MM.1S (cell line): ENCODE measurements at regions not wholly inside any gene's neighbourhood (a gene's known extent, or its start where the extent isn't known, plus 50 kb on each side); places are given as distances from the start of the nearest gene placed in this dataset.

Experiments used
- DNase-seq: peaks from one replicate; pipeline ENCODE4 v3.0.0-alpha.2; 2015
- H2AFZ ChIP-seq: fragments of 300-600 bp; sonication (generic); 2 replicates; pipeline ENCODE4 v1.6.0; 2016; ENCODE audit warnings: antibody characterized with exemption, low read length
- H3F3A ChIP-seq: fragments of 300-600 bp; sonication (generic); 2 replicates; pipeline ENCODE4 v1.6.1; 2016; ENCODE audit warnings: mild to moderate bottlenecking, antibody characterized with exemption, low read length, moderate library complexity, mixed read lengths; ENCODE audit not compliant: insufficient read depth
- H3K27ac ChIP-seq: fragments of 300-600 bp; sonication (generic); 2 replicates; pipeline ENCODE4 v1.5.1; 2016; ENCODE audit warnings: mild to moderate bottlenecking, low read length
- H3K27me3 ChIP-seq: fragments of 300-600 bp; sonication (generic); replicated peaks from 2 replicates; pipeline ENCODE4 v1.6.0; 2016; ENCODE audit warnings: low read length; ENCODE audit not compliant: insufficient read depth
- H3K36me3 ChIP-seq: fragments of 300-600 bp; sonication (generic); replicated peaks from 2 replicates; pipeline ENCODE4 v1.6.1; 2016; ENCODE audit warnings: mild to moderate bottlenecking, low read length, mixed read lengths; ENCODE audit not compliant: insufficient read depth
- H3K4me1 ChIP-seq: fragments of 300-600 bp; sonication (generic); 2 replicates; pipeline ENCODE4 v1.6.1; 2016; ENCODE audit warnings: low read length, mixed read lengths
- H3K4me2 ChIP-seq: fragments of 300-600 bp; sonication (generic); 2 replicates; pipeline ENCODE4 v1.6.0; 2016; ENCODE audit warnings: low read depth, low read length
- H3K4me3 ChIP-seq: fragments of 300-600 bp; sonication (generic); 2 replicates; pipeline ENCODE4 v1.5.1; 2016; ENCODE audit warnings: low read length, mixed read lengths
- H3K79me2 ChIP-seq: fragments of 300-600 bp; sonication (generic); 2 replicates; pipeline ENCODE4 v1.6.1; 2016; ENCODE audit warnings: mixed run types, low read length, mixed read lengths
- H3K9ac ChIP-seq: fragments of 300-600 bp; sonication (generic); 2 replicates; pipeline ENCODE4 v1.6.1; 2016; ENCODE audit warnings: low read length, mixed read lengths
- H3K9me2 ChIP-seq: fragments of 300-600 bp; sonication (generic); replicated peaks from 2 replicates; pipeline ENCODE4 v1.6.1; 2016; ENCODE audit warnings: mild to moderate bottlenecking, low read length, mixed read lengths; ENCODE audit not compliant: insufficient read depth
- H3K9me3 ChIP-seq: fragments of 300-600 bp; sonication (generic); replicated peaks from 2 replicates; pipeline ENCODE4 v1.6.1; 2016; ENCODE audit warnings: mild to moderate bottlenecking, low read length, mixed read lengths; ENCODE audit not compliant: insufficient read depth
- H4K20me1 ChIP-seq: fragments of 300-600 bp; sonication (generic); 2 replicates; pipeline ENCODE4 v1.6.1; 2016; ENCODE audit warnings: mild to moderate bottlenecking, low read length, moderate library complexity, mixed read lengths; ENCODE audit not compliant: insufficient read depth
- CTCF ChIP-seq: fragments of 300-600 bp; sonication (generic); IDR thresholded peaks from 2 replicates; pipeline ENCODE4 v1.5.1; 2016; ENCODE audit warnings: antibody characterized with exemption, low read length, mixed read lengths
- EZH2 ChIP-seq: fragments of 300-600 bp; sonication (generic); optimal IDR thresholded peaks from 2 replicates; pipeline ENCODE3; 2017; ENCODE audit warnings: low read depth, mild to moderate bottlenecking, antibody characterized with exemption, low read length, mixed read lengths
- EZH2phosphoT487 ChIP-seq: fragments of 300-600 bp; sonication (generic); IDR thresholded peaks from 2 replicates; pipeline ENCODE4 v1.6.1; 2018; ENCODE audit warnings: antibody characterized with exemption, low read length

- no peak overlapping the region for H3K4me2 ChIP-seq
- no peaks in the 10 kb centered on the region for H4K20me1 ChIP-seq
- no peak overlapping the region for H3K9ac ChIP-seq
- H3K4me1 ChIP-seq: no peaks in the 10 kb centered on the region
- H3K4me3 ChIP-seq: no peak overlapping the region
- TF ChIP-seq CTCF: no peak
- TF ChIP-seq EZH2: no peak
- TF ChIP-seq EZH2phosphoT487: no peak
- H2AFZ ChIP-seq: no peak overlapping the region
- no peak overlapping the region for H3K27ac ChIP-seq
- H3F3A ChIP-seq: no peaks in the 10 kb centered on the region
- H3K36me3 ChIP-seq: no peaks in the 10 kb centered on the region
- H3K9me3 ChIP-seq: no peaks in the 10 kb centered on the region
- H3K9me2 ChIP-seq: no peaks in the 10 kb centered on the region
- no peaks in the 10 kb centered on the region for H3K27me3 ChIP-seq
- H3K79me2 ChIP-seq: no peaks in the 10 kb centered on the region
- DNase-seq: no peak
Observed at GRCh38 chr4:144360146-144360793, 219.8 kb upstream of the GYPA start.

GRCh38 chr4:144362366-144362765, 221.8 kb upstream of the GYPA start:
- TF ChIP-seq EZH2 (no peak), CTCF (no peak), EZH2phosphoT487 (no peak)
- Histone ChIP-seq H2AFZ (no peak overlapping the region), H3K36me3 (no peaks in the 10 kb centered on the region), H3F3A (no peaks in the 10 kb centered on the region), H4K20me1 (no peaks in the 10 kb centered on the region), H3K4me3 (no peak overlapping the region), H3K9me2 (no peaks in the 10 kb centered on the region), H3K9ac (no peak overlapping the region), H3K79me2 (no peaks in the 10 kb centered on the region), H3K4me1 (no peaks in the 10 kb centered on the region), H3K9me3 (no peaks in the 10 kb centered on the region), H3K27ac (no peak overlapping the region), H3K27me3 (no peaks in the 10 kb centered on the region), H3K4me2 (no peak overlapping the region)
- DNase-seq: no peak

- H3K4me2 ChIP-seq: no peak overlapping the region
- H3F3A ChIP-seq: no peaks in the 10 kb centered on the region
- no peaks in the 10 kb centered on the region for H3K79me2 ChIP-seq
- no peaks in the 10 kb centered on the region for H3K9me3 ChIP-seq
- TF ChIP-seq EZH2: no peak
- no peak for TF ChIP-seq EZH2phosphoT487
- TF ChIP-seq CTCF: no peak
- H3K36me3 ChIP-seq: no peaks in the 10 kb centered on the region
- no peak for DNase-seq
- H3K9me2 ChIP-seq: no peaks in the 10 kb centered on the region
- H3K27me3 ChIP-seq: no peaks in the 10 kb centered on the region
- H2AFZ ChIP-seq: no peak overlapping the region
- no peaks in the 10 kb centered on the region for H3K4me1 ChIP-seq
- no peaks in the 10 kb centered on the region for H4K20me1 ChIP-seq
- no peak overlapping the region for H3K9ac ChIP-seq
- no peak overlapping the region for H3K4me3 ChIP-seq
- no peak overlapping the region for H3K27ac ChIP-seq
Observed at GRCh38 chr4:144363890-144364289, 223.4 kb upstream of the GYPA start.
